Activated CD4-positive, alpha-beta memory T cell treated with anti-CD3 and anti-CD28 coated beads, Interleukin-2, amount 10 ng/mL, durations not matched to agents 7 days and 5 days (primary cell): ENCODE measurements at regions not wholly inside any gene's neighbourhood (a gene's known extent, or its start where the extent isn't known, plus 50 kb on each side); places are given as distances from the start of the nearest gene placed in this dataset.
"Not testable (repeated sequence)": the region's sequence is repeated elsewhere in the genome, so short reads cannot be mapped to it uniquely, and the experiment has no call there.

ENCODE experiments used
- CTCF ChIA-PET: fragments of 350-600 bp; sonication (Branson Sonifier 250); formaldehyde crosslinking; loops from one replicate; lab custom pipeline; 2021; ENCODE audit warnings: antibody characterized with exemption, inconsistent platforms; lab: Charles Lee
- POLR2A ChIA-PET: fragments of 350-600 bp; sonication (Branson Sonifier 250); formaldehyde crosslinking; loops from one replicate; lab custom pipeline; 2021; ENCODE audit warnings: antibody characterized with exemption; lab: Charles Lee
- DNase-seq: peaks from one replicate; pipeline ENCODE4 v3.0.0-alpha.2; 2020
- H3K27ac Mint-ChIP-seq: one replicate; pipeline ENCODE4 v1.8.0; 2021; ENCODE audit warnings: mild to moderate bottlenecking, mixed read lengths
- H3K27me3 Mint-ChIP-seq: one replicate; pipeline ENCODE4 v1.8.0; 2021; ENCODE audit warnings: mixed read lengths
- H3K36me3 Mint-ChIP-seq: one replicate; pipeline ENCODE4 v1.8.0; 2021; ENCODE audit warnings: low read depth, mixed read lengths
- H3K4me1 Mint-ChIP-seq: one replicate; pipeline ENCODE4 v1.8.0; 2021; ENCODE audit warnings: mixed read lengths
- H3K4me3 Mint-ChIP-seq: one replicate; pipeline ENCODE4 v1.8.0; 2021; ENCODE audit warnings: mild to moderate bottlenecking, mixed read lengths
- H3K9me3 Mint-ChIP-seq: one replicate; pipeline ENCODE4 v1.8.0; 2021; ENCODE audit warnings: mixed read lengths

DNA sequence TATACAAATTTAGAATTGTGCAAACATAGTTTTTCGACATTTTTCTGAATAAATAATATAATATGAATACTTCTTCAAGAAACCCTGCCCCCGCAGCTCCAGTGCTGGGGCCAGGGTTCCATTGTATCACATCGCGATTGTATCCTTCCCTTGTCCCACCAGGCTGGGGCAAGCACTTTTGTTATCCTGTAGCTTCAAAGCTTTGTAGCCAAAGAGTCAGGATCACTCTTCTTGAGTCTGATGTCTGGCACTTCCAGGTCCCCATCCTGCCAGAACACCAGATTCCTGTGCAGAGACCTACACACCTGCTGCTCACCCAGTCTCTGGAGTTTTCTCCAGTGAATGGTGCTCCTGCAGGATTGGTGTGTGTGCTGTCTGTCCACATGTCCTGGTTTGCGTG lies 186.9 kb downstream of the ASB1 start:
- H3K4me3 Mint-ChIP-seq: no peak overlapping the region
- H3K27me3 Mint-ChIP-seq: peaks cover 10% of the 10 kb centered on the region
- DNase-seq: no peak
- no peak overlapping the region for H3K27ac Mint-ChIP-seq
- H3K36me3 Mint-ChIP-seq: no peaks in the 10 kb centered on the region
- POLR2A ChIA-PET: no interaction called here
- no peaks in the 10 kb centered on the region for H3K9me3 Mint-ChIP-seq
- H3K4me1 Mint-ChIP-seq: no peaks in the 10 kb centered on the region
- CTCF ChIA-PET: no interaction called here

GRCh38 chr2:238614376-238614775 lies 187.6 kb downstream of the ASB1 start:
- Mint-ChIP-seq H3K9me3 (no peaks in the 10 kb centered on the region), H3K27ac (no peak overlapping the region), H3K36me3 (no peaks in the 10 kb centered on the region), H3K4me1 (no peaks in the 10 kb centered on the region), H3K4me3 (no peak overlapping the region), H3K27me3 (peaks cover 4% of the 10 kb centered on the region)
- no peak for DNase-seq
- ChIA-PET CTCF (no interaction called here), POLR2A (no interaction called here)

GRCh38 chr2:238615187-238615586 lies 188.5 kb downstream of the ASB1 start:
- Mint-ChIP-seq H3K4me1 (no peaks in the 10 kb centered on the region), H3K27ac (no peak overlapping the region), H3K36me3 (no peaks in the 10 kb centered on the region), H3K27me3 (peaks cover 6% of the 10 kb centered on the region), H3K4me3 (no peak overlapping the region), H3K9me3 (no peaks in the 10 kb centered on the region)
- no peak for DNase-seq
- ChIA-PET POLR2A (no interaction called here), CTCF (no interaction called here)

- Mint-ChIP-seq H3K4me3 (no peak overlapping the region), H3K9me3 (no peaks in the 10 kb centered on the region), H3K4me1 (no peaks in the 10 kb centered on the region), H3K27ac (no peak overlapping the region), H3K36me3 (no peaks in the 10 kb centered on the region), H3K27me3 (peaks cover 14% of the 10 kb centered on the region)
- ChIA-PET CTCF (interaction anchor here (0.6 kb wide), 1 partner anchor 587 kb away, joined by 3 read pairs; no protein-coding TSS in a partner anchor), POLR2A (no interaction called here)
- DNase-seq: no peak
Measured at GRCh38 chr2:238616681-238617080, 190.0 kb downstream of the ASB1 start.

DNA sequence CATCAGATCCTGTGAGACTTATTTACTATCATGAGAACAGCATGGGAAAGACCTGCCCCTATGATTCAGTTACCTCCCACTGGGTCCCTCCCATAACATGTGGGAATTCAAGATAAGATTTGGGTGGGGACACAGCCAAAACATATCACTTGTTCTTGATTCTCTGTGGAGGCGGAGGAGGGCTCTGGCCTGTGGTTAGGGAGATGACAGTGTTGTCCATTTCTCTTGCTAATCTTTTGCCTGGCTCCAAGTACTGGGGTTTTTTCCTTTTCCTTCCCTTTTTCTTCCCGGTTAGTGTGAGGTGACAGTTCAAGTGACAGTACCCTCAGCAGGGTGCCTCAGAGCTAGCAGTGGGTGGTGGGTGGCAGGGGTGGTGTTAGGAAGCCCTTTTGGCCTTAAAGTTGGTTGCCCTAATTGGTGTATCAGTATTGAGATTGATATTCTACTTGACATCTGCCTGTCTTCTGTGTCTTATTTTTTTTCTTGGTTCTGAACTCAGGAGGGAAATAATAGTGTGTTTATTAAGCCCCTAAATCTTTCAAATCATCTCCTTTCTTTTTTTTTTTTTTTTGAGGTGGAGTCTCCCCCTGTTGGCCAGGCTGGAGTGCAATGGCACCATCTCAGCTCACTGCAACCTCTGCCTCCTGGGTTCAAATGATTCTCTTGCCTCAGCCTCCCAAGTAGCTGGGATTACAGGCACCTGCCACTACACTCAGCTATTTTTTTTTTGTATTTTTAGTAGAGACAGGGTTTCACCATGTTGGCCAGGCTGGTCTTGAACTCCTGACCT lies 192.0 kb downstream of the ASB1 start:
- CTCF ChIA-PET: interaction anchor here (0.7 to 1.5 kb wide), 4 partner anchors 8 to 261 kb away, joined by 3 to 4 read pairs (median 3); no protein-coding TSS in a partner anchor
- H3K36me3 Mint-ChIP-seq, POLR2A ChIA-PET, H3K27ac Mint-ChIP-seq, H3K9me3 Mint-ChIP-seq, DNase-seq, H3K4me1 Mint-ChIP-seq, H3K4me3 Mint-ChIP-seq: not testable (repeated sequence)
- H3K27me3 Mint-ChIP-seq: peaks cover 27% of the 10 kb centered on the region

- no peak overlapping the region for H3K27ac Mint-ChIP-seq
- POLR2A ChIA-PET: no interaction called here
- no peaks in the 10 kb centered on the region for H3K9me3 Mint-ChIP-seq
- no peak for DNase-seq
- CTCF ChIA-PET: no interaction called here
- no peak overlapping the region for H3K4me3 Mint-ChIP-seq
- H3K4me1 Mint-ChIP-seq: no peaks in the 10 kb centered on the region
- no peaks in the 10 kb centered on the region for H3K36me3 Mint-ChIP-seq
- peaks cover 3% of the 10 kb centered on the region for H3K27me3 Mint-ChIP-seq
Measured at GRCh38 chr2:238627899-238628298, 201.2 kb downstream of the ASB1 start.

- no peak overlapping the region for H3K4me3 Mint-ChIP-seq
- H3K4me1 Mint-ChIP-seq: no peaks in the 10 kb centered on the region
- no peak for DNase-seq
- H3K27ac Mint-ChIP-seq: no peak overlapping the region
- H3K9me3 Mint-ChIP-seq: no peaks in the 10 kb centered on the region
- CTCF ChIA-PET: no interaction called here
- H3K27me3 Mint-ChIP-seq: no peaks in the 10 kb centered on the region
- no peaks in the 10 kb centered on the region for H3K36me3 Mint-ChIP-seq
- POLR2A ChIA-PET: no interaction called here
Measured at GRCh38 chr2:238629064-238629463, 202.3 kb downstream of the ASB1 start.

DNA sequence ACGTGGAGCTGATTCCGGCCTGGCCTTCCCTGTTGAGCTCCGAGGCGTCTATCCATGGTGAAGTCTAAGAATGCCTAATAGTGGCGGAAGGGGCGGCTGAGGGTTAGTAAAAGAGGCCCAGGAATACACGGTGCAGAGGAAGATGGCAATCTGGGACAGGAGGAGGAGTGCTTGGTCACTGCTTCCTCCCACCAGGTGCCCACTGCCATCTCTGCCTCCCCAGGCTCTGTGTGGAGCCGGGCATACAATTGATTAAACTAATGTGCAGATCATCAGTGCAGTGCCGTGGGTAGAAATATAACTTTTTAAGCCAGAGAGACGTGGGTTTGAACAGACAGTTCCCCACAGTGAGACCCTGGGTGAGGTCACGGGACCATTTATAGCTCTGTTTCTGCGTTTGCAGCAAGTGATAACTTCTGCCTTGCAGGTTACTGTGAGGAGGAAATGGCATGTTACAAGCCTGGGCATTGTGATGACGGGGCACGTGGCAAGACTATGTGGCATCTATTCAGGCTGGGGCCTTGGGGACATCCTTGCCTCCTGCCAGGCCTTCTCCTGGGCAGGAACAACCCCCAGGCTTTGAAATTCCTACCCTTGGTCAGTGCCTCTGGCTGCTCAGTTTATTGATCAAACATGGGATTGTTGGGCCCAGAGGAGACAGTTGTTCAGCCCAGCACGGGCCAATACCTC lies 204.9 kb downstream of the ASB1 start:
- POLR2A ChIA-PET: no interaction called here
- DNase-seq: no peak
- Mint-ChIP-seq H3K36me3 (no peaks in the 10 kb centered on the region), H3K27me3 (no peaks in the 10 kb centered on the region), H3K4me1 (no peaks in the 10 kb centered on the region), H3K9me3 (no peaks in the 10 kb centered on the region), H3K27ac (no peak overlapping the region), H3K4me3 (no peak overlapping the region)
- CTCF ChIA-PET: no interaction called here

GRCh38 chr2:238632181-238633060 lies 205.7 kb downstream of the ASB1 start:
- Mint-ChIP-seq H3K9me3 (no peaks in the 10 kb centered on the region), H3K36me3 (no peaks in the 10 kb centered on the region), H3K27ac (no peak overlapping the region), H3K27me3 (no peaks in the 10 kb centered on the region), H3K4me3 (no peak overlapping the region), H3K4me1 (no peaks in the 10 kb centered on the region)
- DNase-seq: no peak
- ChIA-PET CTCF (no interaction called here), POLR2A (no interaction called here)

DNA sequence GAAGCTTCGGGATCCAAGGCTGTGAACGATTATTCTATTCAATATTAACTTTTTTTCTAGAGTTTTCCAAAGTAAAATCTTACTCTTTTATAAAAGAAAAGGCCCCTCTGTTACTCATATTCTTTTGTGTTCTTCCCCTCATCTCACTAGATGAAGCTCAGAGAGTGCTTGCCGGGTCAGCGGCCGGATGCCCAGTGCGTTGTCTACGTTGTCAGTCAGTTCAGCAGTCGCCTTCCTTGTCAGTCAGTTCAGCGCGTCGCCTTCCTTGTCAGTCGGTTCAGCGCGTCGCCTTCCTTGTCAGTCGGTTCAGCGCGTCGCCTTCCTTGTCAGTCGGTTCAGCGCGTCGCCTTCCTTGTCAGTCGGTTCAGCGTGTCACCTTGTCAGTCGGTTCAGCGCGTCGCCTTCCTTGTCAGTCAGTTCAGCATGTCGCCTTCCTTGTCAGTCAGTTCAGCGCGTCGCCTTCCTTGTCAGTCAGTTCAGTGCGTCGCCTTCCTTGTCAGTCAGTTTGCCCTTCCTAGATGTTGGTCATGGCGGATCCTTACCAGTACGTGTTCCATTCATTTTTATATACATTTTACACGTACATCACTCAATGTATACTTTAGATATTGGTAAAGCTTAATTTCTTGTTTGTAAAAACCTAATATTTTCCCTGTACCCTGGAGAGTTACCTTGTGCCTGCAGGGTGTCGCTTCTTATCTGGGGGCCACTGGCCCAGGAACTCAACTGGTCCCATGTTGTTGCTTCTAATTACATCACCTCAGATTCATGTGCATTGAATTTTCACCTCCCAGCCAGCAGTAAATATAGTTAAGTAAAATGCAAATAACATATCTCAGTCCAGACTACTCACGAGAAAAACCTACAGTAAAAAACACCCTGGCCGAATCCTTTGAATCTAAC lies 206.9 kb downstream of the ASB1 start:
- CTCF ChIA-PET: no interaction called here
- Mint-ChIP-seq H3K27ac (no peak overlapping the region), H3K27me3 (no peaks in the 10 kb centered on the region), H3K4me1 (no peaks in the 10 kb centered on the region), H3K9me3 (no peaks in the 10 kb centered on the region), H3K36me3 (no peaks in the 10 kb centered on the region), H3K4me3 (no peak overlapping the region)
- POLR2A ChIA-PET: no interaction called here
- DNase-seq: no peak

DNA sequence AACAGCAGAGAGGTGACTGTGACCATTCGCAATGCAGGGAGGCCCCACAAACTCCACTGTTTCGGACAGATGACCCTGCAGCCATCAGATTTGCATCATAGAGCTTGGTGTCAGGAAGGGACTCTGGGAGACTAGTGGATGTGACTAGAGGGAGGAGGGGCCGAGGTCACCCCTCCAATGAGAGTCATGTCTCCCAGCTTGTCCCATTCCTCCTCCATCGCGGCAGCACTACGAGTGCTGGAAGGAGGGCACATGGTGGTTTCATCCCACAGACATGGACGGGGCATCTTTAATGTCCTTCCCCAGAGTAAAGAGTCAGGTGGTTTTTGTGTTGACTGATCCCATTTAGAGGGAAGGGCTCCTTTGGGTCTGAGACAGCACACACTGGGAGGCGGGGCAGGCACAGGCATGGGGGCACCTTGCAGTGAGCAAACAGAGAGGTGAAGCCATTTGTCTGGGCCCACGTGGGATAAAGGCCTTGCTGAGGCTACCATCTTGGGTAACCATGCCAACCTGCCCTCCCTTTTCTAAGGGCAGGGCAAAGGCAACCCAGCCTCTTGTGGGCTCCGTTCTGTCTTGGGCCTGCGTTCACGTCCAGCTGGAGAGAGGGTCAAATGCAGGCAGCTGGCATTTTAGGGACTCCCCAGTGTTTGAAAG lies 208.1 kb downstream of the ASB1 start:
- H3K4me1 Mint-ChIP-seq: no peaks in the 10 kb centered on the region
- DNase-seq: no peak
- no peaks in the 10 kb centered on the region for H3K36me3 Mint-ChIP-seq
- ChIA-PET POLR2A (no interaction called here), CTCF (no interaction called here)
- H3K27ac Mint-ChIP-seq: no peak overlapping the region
- no peaks in the 10 kb centered on the region for H3K9me3 Mint-ChIP-seq
- no peaks in the 10 kb centered on the region for H3K27me3 Mint-ChIP-seq
- H3K4me3 Mint-ChIP-seq: no peak overlapping the region

GRCh38 chr2:238635647-238636051 lies 208.9 kb downstream of the ASB1 start:
- Mint-ChIP-seq H3K4me3 (no peak overlapping the region), H3K27me3 (no peaks in the 10 kb centered on the region)

More at GRCh38 chr2:238635647-238636051, 208.9 kb downstream of the ASB1 start:
- H3K36me3 Mint-ChIP-seq: no peaks in the 10 kb centered on the region
- H3K9me3 Mint-ChIP-seq: no peaks in the 10 kb centered on the region
- ChIA-PET POLR2A (no interaction called here), CTCF (no interaction called here)
- H3K27ac Mint-ChIP-seq: no peak overlapping the region
- no peak for DNase-seq
- H3K4me1 Mint-ChIP-seq: no peaks in the 10 kb centered on the region
